Fibroblast of the aortic adventitia (primary cell): ENCODE measurements at regions not wholly inside any gene's neighbourhood (a gene's known extent, or its start where the extent isn't known, plus 50 kb on each side); places are given as distances from the start of the nearest gene placed in this dataset.
"Not testable (repeated sequence)": the region's sequence is repeated elsewhere in the genome, so short reads cannot be mapped to it uniquely, and the experiment has no call there.

Source experiments
- DNase-seq: peaks from one replicate; pipeline ENCODE4 v3.0.0-alpha.2; 2010; ENCODE audit warnings: low read depth
- H3K4me3 ChIP-seq: 2 replicates; pipeline ENCODE4 v1.5.1; 2011; ENCODE audit warnings: low read depth, mild to moderate bottlenecking, control low read depth, low read length, moderate library complexity
- CTCF ChIP-seq: IDR thresholded peaks from 2 replicates; pipeline ENCODE4 v1.5.1; 2011; ENCODE audit warnings: mild to moderate bottlenecking, low read length, control low read depth, inconsistent platforms; ENCODE audit not compliant: insufficient read depth

- no peak for DNase-seq
- TF ChIP-seq CTCF = no peak
Observed at GRCh38 chr13:67538906-67539305, 308.8 kb upstream of the PCDH9 start.

GRCh38 chr13:67520886-67521285 is 290.8 kb upstream of the PCDH9 start:
- no peak overlapping the region for H3K4me3 ChIP-seq
- no peak for DNase-seq
- TF ChIP-seq CTCF = no peak

More at GRCh38 chr13:67538906-67539305, 308.8 kb upstream of the PCDH9 start:
- H3K4me3 ChIP-seq = no peak overlapping the region

- no peak for TF ChIP-seq CTCF
- DNase-seq = no peak
Observed at GRCh38 chr13:67519356-67519755, 289.2 kb upstream of the PCDH9 start.

GRCh38 chr13:67518785-67519184 is 288.6 kb upstream of the PCDH9 start:
- no peak overlapping the region for H3K4me3 ChIP-seq
- no peak for DNase-seq
- no peak for TF ChIP-seq CTCF

More at GRCh38 chr13:67519356-67519755, 289.2 kb upstream of the PCDH9 start:
- H3K4me3 ChIP-seq = no peak overlapping the region

- peak; percentile 0 for DNase-seq
- TF ChIP-seq CTCF = no peak
- H3K4me3 ChIP-seq = no peak overlapping the region
Observed at GRCh38 chr13:67515895-67516294, 285.8 kb upstream of the PCDH9 start.

DNA sequence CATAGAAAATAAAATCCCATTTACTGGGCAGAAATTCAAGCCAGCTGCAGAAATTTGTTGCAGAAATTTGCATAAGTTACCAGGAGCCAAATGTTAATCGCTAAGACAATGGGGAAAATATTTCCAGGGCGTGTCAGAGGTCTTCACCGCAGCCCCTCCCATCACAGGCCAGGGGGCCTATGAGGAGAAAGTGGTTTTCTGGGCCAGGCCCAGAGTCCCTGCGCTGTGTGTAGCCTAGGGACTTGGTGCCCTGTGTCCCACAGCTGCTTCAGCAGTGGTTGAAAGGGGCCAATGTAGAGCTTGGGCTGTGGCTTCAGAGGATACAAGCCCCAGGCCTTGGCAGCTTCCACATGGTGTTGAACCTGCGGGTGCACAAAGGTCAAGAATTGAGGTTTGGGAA is 278.9 kb upstream of the PCDH9 start:
- DNase-seq = no peak
- no peak for TF ChIP-seq CTCF
- H3K4me3 ChIP-seq = no peak overlapping the region

- DNase-seq, H3K4me3 ChIP-seq: not testable (repeated sequence)
Observed at GRCh38 chr13:67508275-67508674, 278.1 kb upstream of the PCDH9 start.
